GM13977 (cell line): ENCODE measurements at regions not wholly inside any gene's neighbourhood (a gene's known extent, or its start where the extent isn't known, plus 50 kb on each side); places are given as distances from the start of the nearest gene placed in this dataset.

Experiments
- DNase-seq: peaks from one replicate; pipeline ENCODE4 v3.0.0; 2012; ENCODE audit warnings: low spot score
- in situ Hi-C: fragments of 300-500 bp; cut with MboI; formaldehyde crosslinking; loops from one replicate; pipeline ENCODE4 v1.12.0; 2022; ENCODE audit warnings: low sequenced_read_pairs, low pct_unique_long_range_greater_than_20kb, mixed read lengths, inconsistent platforms; ENCODE audit not compliant: unreplicated experiment
- TF ChIP-seq, protein P1 (sequence below): IDR thresholded peaks from 2 replicates; pipeline ENCODE4 v1.5.1; 2012; ENCODE audit warnings: mild to moderate bottlenecking, control low read depth; ENCODE audit not compliant: insufficient read depth; ENCODE audit errors: extremely low read depth, missing control alignments

DNA sequence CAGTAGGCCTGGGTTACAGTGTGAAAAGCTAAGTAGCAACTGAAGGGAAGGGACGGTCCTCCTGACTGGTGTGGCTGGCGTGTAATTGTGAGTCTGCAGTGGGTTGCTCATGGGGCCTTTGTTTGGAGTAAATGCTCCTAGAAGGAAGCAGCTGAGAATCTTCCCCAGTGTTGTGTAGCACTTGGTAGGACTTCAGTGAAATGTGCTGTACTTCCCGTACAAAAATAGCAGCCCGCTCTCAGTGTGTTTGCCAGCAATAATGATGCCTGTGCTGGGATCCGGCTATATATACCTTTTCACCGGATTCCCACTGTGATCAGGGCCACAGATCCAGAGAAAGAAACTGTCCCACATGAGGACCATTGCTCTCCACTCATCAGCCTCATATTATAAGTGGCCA is 175.7 kb upstream of the NTM start:
- no peak for DNase-seq
- TF ChIP-seq, protein P1, sequence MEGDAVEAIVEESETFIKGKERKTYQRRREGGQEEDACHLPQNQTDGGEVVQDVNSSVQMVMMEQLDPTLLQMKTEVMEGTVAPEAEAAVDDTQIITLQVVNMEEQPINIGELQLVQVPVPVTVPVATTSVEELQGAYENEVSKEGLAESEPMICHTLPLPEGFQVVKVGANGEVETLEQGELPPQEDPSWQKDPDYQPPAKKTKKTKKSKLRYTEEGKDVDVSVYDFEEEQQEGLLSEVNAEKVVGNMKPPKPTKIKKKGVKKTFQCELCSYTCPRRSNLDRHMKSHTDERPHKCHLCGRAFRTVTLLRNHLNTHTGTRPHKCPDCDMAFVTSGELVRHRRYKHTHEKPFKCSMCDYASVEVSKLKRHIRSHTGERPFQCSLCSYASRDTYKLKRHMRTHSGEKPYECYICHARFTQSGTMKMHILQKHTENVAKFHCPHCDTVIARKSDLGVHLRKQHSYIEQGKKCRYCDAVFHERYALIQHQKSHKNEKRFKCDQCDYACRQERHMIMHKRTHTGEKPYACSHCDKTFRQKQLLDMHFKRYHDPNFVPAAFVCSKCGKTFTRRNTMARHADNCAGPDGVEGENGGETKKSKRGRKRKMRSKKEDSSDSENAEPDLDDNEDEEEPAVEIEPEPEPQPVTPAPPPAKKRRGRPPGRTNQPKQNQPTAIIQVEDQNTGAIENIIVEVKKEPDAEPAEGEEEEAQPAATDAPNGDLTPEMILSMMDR, result no peak
- in situ Hi-C loops, result no loop called here

DNA sequence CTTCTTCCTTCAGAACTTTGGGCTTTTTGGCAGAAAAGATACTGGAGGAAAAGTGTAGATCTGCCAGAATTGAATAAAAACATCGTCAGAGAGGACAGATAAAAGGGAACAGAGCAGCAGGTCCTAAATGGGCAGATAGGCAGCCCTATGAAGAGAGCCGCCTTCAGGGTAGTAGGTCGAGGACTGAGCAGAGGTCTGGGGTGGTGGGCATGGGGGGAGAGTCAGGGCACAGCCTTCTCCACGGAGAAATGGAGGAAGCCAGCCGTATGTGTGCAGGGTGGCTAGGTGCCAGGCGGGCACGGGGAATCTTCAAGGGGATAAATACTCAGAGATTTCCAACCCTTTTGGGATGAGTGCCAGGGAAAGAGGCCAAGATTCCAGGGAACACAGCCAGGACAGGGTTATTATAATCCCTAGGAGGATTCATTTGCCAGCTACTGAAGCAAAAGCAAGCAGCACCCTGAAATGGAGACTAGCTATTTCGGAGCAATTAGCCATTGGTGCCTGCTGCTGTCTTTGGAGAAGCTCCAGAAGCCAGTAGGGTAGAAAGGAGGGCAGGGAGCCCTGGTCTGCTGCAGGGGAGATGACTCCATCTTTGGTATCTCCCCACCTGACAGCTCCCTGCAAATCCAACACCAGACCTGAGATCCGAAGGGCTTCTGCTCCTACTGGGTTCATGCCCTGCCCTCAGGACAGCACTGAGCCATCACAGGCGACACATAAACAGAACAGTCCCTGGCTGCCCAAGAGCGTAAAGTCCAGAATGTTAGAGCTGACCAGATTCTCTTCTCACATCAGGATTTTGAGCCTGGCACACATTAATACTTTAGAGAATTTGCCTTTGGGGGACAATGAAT is 174.5 kb upstream of the NTM start:
- in situ Hi-C loops, result no loop called here
- TF ChIP-seq, protein P1, result no peak
- DNase-seq, result no peak

DNA sequence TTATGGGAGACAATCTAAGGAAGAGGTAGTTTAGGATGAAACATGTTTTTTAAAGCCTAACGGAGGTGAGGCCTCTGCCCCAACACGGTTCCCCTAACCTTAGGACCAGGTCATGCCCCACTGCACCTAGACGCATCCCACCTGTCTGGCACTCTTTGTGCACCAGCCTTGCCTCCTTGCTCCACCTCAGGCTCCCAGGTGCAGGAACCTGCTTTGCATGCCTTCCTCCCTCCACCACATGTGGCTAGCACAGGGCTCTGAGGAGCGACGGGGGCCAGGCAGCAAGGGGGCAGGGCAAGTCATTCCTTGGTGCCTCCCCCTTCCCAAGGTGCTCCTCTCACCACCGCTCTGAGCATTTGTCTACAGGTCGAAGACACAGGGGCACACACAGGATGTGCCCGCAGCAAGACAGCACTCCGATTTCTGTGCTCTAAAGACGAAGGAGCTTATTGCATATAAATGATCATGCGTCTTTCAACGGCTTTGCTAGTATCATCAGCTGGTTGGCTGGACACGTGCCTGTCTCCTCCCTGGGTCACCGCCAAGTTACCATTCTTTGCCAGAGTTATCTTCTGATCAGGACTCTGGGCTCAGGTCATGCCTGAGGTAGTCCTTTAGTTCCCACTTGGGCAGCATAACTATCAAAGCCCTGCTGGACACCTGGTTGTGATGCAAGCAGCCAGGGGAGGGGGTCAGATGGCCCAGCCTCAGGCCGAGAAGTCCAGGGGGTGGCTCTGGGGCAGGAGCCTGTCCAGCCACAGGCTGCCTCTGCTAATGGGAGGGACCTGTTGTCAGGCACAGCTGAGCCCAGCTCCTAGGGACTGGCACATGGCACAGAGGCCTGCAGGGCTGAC is 172.0 kb upstream of the NTM start:
- no peak for DNase-seq
- in situ Hi-C loops, result no loop called here
- TF ChIP-seq, protein P1, result no peak

DNA sequence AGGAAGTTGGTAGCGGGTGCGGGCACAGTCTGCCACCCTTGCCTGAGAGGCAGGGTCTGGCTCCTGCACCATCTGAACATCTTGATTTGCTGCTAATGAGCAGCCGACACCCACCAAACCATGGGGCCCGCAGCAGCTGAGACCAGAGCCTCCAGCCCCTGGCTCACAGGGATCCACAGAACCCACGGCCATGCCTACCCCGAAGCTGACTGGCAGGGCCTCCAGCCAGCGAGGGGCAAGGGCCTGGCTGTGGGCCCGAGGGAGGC is 171.5 kb upstream of the NTM start:
- TF ChIP-seq, protein P1, result no peak
- in situ Hi-C loops, result no loop called here
- DNase-seq, result no peak

DNA sequence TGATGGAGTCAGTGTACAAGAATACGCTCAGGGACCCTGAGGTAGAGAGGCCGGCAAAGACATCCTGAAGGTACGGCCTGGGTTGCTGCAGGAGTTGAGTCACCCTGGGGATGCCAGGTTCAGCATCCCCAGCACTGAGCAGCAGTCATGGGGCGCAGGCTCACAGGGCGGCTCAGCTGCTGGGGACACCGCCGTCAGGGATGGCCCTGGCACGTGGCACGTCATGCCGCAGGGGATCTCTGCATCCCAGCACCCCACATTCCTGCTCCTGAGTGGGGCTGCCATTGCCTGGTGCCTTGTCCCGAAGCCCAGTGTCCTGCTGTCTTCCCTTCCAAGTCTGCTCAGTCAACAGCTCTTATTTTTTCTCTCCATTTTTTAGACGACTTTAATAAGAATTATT is 168.7 kb upstream of the NTM start:
- DNase-seq, result no peak
- in situ Hi-C loops, result no loop called here
- TF ChIP-seq, protein P1, result no peak

DNA sequence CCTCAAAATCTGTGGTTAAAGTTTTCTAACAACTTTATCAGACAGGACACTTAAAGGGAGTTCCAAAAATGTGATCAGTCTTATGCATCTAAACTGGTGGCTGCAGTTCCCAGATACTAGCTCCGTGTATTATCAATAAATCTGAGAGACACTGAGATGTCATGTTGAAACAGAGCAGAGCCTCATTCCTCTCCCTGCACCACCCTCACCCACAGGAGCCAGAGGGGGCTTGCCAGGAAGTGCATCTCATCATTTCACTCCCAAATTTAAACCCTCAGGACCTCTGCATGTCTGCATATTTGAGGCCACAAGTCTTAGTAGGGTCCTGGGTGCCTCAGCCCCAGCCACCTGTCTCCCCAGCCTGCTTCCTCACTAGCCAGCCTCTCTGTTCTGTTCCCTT is 167.4 kb upstream of the NTM start:
- TF ChIP-seq, protein P1, result no peak
- DNase-seq, result no peak
- in situ Hi-C loops, result no loop called here
